Activated T-helper 17 cell treated with anti-CD3 and anti-CD28 coated beads, Interleukin-2, amount 50 U/mL, for 72 hours (primary cell): ENCODE measurements at regions not wholly inside any gene's neighbourhood (a gene's known extent, or its start where the extent isn't known, plus 50 kb on each side); places are given as distances from the start of the nearest gene placed in this dataset.

ENCODE experiments used
- ATAC-seq: fragments of 150-1000 bp; cut with Tn5 transposase; replicated peaks from 2 replicates; pipeline ENCODE4 v1.10.0; 2021; ENCODE audit warnings: mild to moderate bottlenecking, moderate library complexity
- H3K27ac Mint-ChIP-seq: one replicate; pipeline ENCODE4 v1.8.0; 2022; ENCODE audit warnings: mixed read lengths
- H3K27me3 Mint-ChIP-seq: one replicate; pipeline ENCODE4 v1.8.0; 2022; ENCODE audit warnings: mixed read lengths
- H3K36me3 Mint-ChIP-seq: one replicate; pipeline ENCODE4 v1.8.0; 2022; ENCODE audit warnings: low read depth, mild to moderate bottlenecking, mixed read lengths
- H3K4me1 Mint-ChIP-seq: one replicate; pipeline ENCODE4 v1.8.0; 2022; ENCODE audit warnings: mixed read lengths
- H3K4me3 Mint-ChIP-seq: one replicate; pipeline ENCODE4 v1.8.0; 2022; ENCODE audit warnings: mild to moderate bottlenecking, mixed read lengths
- H3K9me3 Mint-ChIP-seq: one replicate; pipeline ENCODE4 v1.8.0; 2022; ENCODE audit warnings: mixed read lengths

DNA sequence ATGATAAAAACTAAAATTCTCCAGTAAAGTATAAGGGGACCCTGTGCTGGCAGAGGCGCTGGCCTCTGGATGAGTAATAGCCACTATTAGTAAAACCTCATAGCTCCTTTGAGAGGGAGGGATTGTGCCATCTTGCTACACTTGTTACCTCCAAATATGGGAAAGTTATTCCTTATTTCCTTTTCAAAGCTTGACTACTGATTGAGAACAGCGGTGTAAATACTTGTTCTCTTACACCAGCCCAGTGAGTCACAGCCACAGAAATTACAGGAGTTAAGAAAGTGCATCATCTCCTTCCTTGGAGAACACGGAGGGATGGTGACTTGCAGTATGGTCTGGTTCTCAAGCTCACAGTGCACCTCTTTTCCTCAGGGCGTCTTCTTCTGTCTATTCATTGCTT is 379.0 kb downstream of the EFNB2 start:
- Mint-ChIP-seq H3K27ac (no peak overlapping the region), H3K9me3 (peaks cover 5% of the 10 kb centered on the region), H3K27me3 (peaks cover 3% of the 10 kb centered on the region), H3K4me1 (no peaks in the 10 kb centered on the region), H3K4me3 (no peak overlapping the region), H3K36me3 (no peaks in the 10 kb centered on the region)
- no peak for ATAC-seq

DNA sequence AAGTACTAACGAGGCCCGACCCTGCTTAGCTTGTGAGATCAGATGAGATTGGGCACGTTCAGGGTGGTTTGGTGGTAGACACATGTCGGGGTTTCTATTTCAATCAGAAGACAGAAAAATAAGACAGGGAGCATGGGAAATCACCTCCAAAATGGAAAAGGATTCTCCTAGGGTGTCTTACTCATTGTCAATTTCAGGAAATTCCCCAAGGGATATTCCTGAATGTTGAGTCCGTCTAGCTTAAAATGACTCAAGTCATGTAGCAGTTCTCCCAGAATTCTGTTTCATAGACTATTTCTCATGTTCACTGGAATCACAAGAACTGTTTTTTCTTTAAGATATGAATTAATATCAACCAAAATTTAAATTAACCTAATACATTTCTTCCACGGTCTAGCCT is 380.1 kb downstream of the EFNB2 start:
- ATAC-seq: no peak
- Mint-ChIP-seq H3K36me3 (no peaks in the 10 kb centered on the region), H3K27me3 (peaks cover 3% of the 10 kb centered on the region), H3K9me3 (peaks cover 5% of the 10 kb centered on the region), H3K4me3 (no peak overlapping the region), H3K27ac (no peak overlapping the region), H3K4me1 (no peaks in the 10 kb centered on the region)

DNA sequence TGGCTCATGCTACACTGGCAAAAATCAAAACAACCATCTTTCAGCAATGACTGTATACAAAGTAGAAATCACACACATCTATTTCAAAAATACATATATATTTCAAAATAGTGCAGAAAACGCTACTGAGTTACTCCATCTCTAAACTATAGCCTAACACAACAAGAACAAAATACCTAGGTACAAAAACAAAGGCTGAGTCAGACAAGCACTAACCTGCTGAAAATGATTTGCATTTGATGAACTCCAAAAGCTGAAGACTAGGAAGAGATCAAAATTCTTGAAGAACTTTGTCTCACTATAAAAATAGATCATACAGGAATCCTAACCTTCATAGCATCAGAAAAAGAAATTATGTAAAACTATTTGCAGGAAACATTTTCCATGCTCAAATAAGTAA is 381.6 kb downstream of the EFNB2 start:
- no peak overlapping the region for H3K27ac Mint-ChIP-seq
- no peaks in the 10 kb centered on the region for H3K4me1 Mint-ChIP-seq
- H3K36me3 Mint-ChIP-seq: no peaks in the 10 kb centered on the region
- H3K9me3 Mint-ChIP-seq: peaks cover 5% of the 10 kb centered on the region
- H3K27me3 Mint-ChIP-seq: peaks cover 3% of the 10 kb centered on the region
- no peak for ATAC-seq
- no peak overlapping the region for H3K4me3 Mint-ChIP-seq

DNA sequence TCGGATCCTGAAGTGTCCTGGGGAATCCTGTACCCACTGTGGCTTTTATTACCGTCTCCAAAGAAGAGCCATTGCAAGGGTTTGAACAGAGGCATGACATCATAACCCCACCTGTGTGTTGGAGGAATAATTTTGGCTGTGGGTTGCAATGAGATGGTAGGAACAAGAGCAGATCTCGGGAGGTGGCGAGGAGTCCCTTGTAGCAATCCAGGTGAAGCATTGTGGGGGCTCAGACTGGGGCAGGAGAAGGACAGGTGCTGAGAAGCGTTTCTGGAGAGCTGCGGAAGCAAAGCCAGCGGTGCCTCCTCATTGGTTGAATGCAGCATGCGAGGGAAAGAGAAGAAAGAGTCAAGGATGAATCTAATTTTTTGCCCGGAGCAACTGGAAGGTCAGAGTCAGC is 382.4 kb downstream of the EFNB2 start:
- no peak overlapping the region for H3K27ac Mint-ChIP-seq
- no peak overlapping the region for H3K4me3 Mint-ChIP-seq
- no peaks in the 10 kb centered on the region for H3K4me1 Mint-ChIP-seq
- H3K36me3 Mint-ChIP-seq: no peaks in the 10 kb centered on the region
- ATAC-seq: no peak
- peaks cover 3% of the 10 kb centered on the region for H3K27me3 Mint-ChIP-seq
- peaks cover 5% of the 10 kb centered on the region for H3K9me3 Mint-ChIP-seq

GRCh38 chr13:106152047-106152446 is 383.4 kb downstream of the EFNB2 start:
- peaks cover 5% of the 10 kb centered on the region for H3K9me3 Mint-ChIP-seq
- no peaks in the 10 kb centered on the region for H3K36me3 Mint-ChIP-seq
- no peak for ATAC-seq
- no peak overlapping the region for H3K4me3 Mint-ChIP-seq
- H3K27ac Mint-ChIP-seq: no peak overlapping the region
- peaks cover 3% of the 10 kb centered on the region for H3K27me3 Mint-ChIP-seq
- H3K4me1 Mint-ChIP-seq: no peaks in the 10 kb centered on the region

GRCh38 chr13:106151056-106151699 is 384.3 kb downstream of the EFNB2 start:
- no peaks in the 10 kb centered on the region for H3K36me3 Mint-ChIP-seq
- H3K4me3 Mint-ChIP-seq: no peak overlapping the region
- peaks cover 5% of the 10 kb centered on the region for H3K9me3 Mint-ChIP-seq
- H3K27ac Mint-ChIP-seq: no peak overlapping the region
- H3K27me3 Mint-ChIP-seq: peaks cover 3% of the 10 kb centered on the region
- no peak for ATAC-seq
- no peaks in the 10 kb centered on the region for H3K4me1 Mint-ChIP-seq

- H3K4me1 Mint-ChIP-seq: no peaks in the 10 kb centered on the region
- H3K36me3 Mint-ChIP-seq: no peaks in the 10 kb centered on the region
- ATAC-seq: no peak
- no peak overlapping the region for H3K4me3 Mint-ChIP-seq
- no peak overlapping the region for H3K27ac Mint-ChIP-seq
- no peaks in the 10 kb centered on the region for H3K9me3 Mint-ChIP-seq
- no peaks in the 10 kb centered on the region for H3K27me3 Mint-ChIP-seq
These were observed 389.2 kb downstream of the EFNB2 start for GRCh38 chr13:106145997-106146864.

GRCh38 chr13:106145070-106145469 is 390.4 kb downstream of the EFNB2 start:
- no peaks in the 10 kb centered on the region for H3K4me1 Mint-ChIP-seq
- no peak for ATAC-seq
- H3K36me3 Mint-ChIP-seq: no peaks in the 10 kb centered on the region
- H3K27ac Mint-ChIP-seq: no peak overlapping the region
- H3K4me3 Mint-ChIP-seq: no peak overlapping the region
- H3K9me3 Mint-ChIP-seq: no peaks in the 10 kb centered on the region
- H3K27me3 Mint-ChIP-seq: no peaks in the 10 kb centered on the region

- Mint-ChIP-seq H3K27ac (no peak overlapping the region), H3K27me3 (no peaks in the 10 kb centered on the region), H3K9me3 (no peaks in the 10 kb centered on the region), H3K36me3 (no peaks in the 10 kb centered on the region), H3K4me1 (no peaks in the 10 kb centered on the region), H3K4me3 (no peak overlapping the region)
- ATAC-seq: no peak
These were observed 391.3 kb downstream of the EFNB2 start for GRCh38 chr13:106143930-106144709.

DNA sequence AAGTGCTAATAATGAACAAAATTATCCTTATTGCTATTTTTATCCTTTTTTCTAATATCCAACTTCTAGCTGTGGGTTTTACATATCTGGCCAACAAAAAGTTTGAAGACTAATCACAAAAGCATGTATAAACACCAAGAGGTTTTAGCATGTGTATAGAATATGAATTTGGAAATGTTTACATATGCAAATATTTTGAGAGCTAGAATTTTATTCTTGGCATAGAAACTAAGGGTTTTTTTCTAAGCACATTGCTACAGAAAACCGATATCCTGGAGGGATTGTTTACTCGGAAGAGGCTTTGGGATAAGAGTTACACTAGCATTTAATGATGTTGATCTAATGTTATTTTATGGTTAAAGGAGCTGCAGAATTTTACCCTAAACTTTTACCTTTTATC is 392.1 kb downstream of the EFNB2 start:
- no peaks in the 10 kb centered on the region for H3K36me3 Mint-ChIP-seq
- no peak overlapping the region for H3K4me3 Mint-ChIP-seq
- ATAC-seq: no peak
- H3K27ac Mint-ChIP-seq: no peak overlapping the region
- H3K27me3 Mint-ChIP-seq: no peaks in the 10 kb centered on the region
- no peaks in the 10 kb centered on the region for H3K9me3 Mint-ChIP-seq
- H3K4me1 Mint-ChIP-seq: no peaks in the 10 kb centered on the region

DNA sequence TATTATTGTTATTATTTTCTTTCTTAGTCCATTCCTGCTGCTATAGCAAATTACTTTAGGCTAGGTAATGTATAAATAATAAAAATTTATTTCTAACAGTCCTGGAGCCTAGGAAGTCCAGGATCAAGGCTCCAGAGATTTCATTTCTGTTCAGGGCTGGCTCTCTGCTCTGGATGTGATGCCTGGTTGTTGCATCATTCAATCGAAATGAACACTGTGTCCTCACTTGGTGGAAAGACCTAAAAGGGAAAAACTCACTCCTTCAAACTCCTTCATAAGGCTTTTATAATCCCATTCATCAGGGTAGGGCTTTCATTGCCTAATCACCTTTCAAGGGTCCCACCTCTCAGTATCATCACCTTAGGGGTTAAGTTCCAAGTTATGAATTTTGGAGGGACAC is 395.0 kb downstream of the EFNB2 start:
- no peaks in the 10 kb centered on the region for H3K4me1 Mint-ChIP-seq
- H3K27ac Mint-ChIP-seq: no peak overlapping the region
- H3K27me3 Mint-ChIP-seq: peaks cover 3% of the 10 kb centered on the region
- H3K4me3 Mint-ChIP-seq: no peak overlapping the region
- no peak for ATAC-seq
- H3K36me3 Mint-ChIP-seq: no peaks in the 10 kb centered on the region
- H3K9me3 Mint-ChIP-seq: peaks cover under 1% of the 10 kb centered on the region

GRCh38 chr13:106139942-106140341 is 395.5 kb downstream of the EFNB2 start:
- Mint-ChIP-seq H3K4me1 (no peaks in the 10 kb centered on the region), H3K9me3 (peaks cover 3% of the 10 kb centered on the region), H3K36me3 (no peaks in the 10 kb centered on the region), H3K27me3 (peaks cover 3% of the 10 kb centered on the region), H3K27ac (no peak overlapping the region), H3K4me3 (no peak overlapping the region)
- no peak for ATAC-seq

DNA sequence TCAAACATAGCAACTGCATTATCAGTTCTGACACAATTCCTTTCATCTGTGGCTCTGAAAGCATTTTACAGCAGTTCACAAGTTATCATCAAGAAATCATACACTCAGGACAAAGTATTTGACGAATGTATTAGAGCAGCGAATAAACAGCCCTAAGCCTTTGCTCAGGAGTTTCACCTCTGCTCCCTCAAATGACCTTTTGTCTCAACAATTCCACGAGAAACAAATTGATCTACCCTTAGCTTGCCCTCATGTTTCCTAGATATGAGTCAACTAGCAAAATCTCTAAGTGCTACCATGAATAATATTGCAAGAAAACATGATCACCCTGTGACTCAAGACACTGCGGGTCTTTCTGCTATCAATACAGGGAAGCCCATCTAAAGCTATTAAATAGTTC is 396.1 kb downstream of the EFNB2 start:
- Mint-ChIP-seq H3K9me3 (peaks cover 3% of the 10 kb centered on the region), H3K4me1 (no peaks in the 10 kb centered on the region), H3K4me3 (no peak overlapping the region), H3K27me3 (peaks cover 3% of the 10 kb centered on the region), H3K27ac (no peak overlapping the region), H3K36me3 (no peaks in the 10 kb centered on the region)
- ATAC-seq: no peak

GRCh38 chr13:106138620-106139019 is 396.8 kb downstream of the EFNB2 start:
- peaks cover 3% of the 10 kb centered on the region for H3K9me3 Mint-ChIP-seq
- H3K36me3 Mint-ChIP-seq: no peaks in the 10 kb centered on the region
- H3K4me3 Mint-ChIP-seq: no peak overlapping the region
- no peaks in the 10 kb centered on the region for H3K4me1 Mint-ChIP-seq
- peaks cover 3% of the 10 kb centered on the region for H3K27me3 Mint-ChIP-seq
- ATAC-seq: no peak
- no peak overlapping the region for H3K27ac Mint-ChIP-seq

- no peaks in the 10 kb centered on the region for H3K4me1 Mint-ChIP-seq
- peaks cover 6% of the 10 kb centered on the region for H3K9me3 Mint-ChIP-seq
- no peak for ATAC-seq
- H3K4me3 Mint-ChIP-seq: no peak overlapping the region
- H3K36me3 Mint-ChIP-seq: no peaks in the 10 kb centered on the region
- peaks cover 3% of the 10 kb centered on the region for H3K27me3 Mint-ChIP-seq
- H3K27ac Mint-ChIP-seq: no peak overlapping the region
These were observed 402.4 kb downstream of the EFNB2 start for GRCh38 chr13:106133025-106133424.
